Heart left ventricle (tissue), 13 donors: ENCODE measurements at regions not wholly inside any gene's neighbourhood (a gene's known extent, or its start where the extent isn't known, plus 50 kb on each side); places are given as distances from the start of the nearest gene placed in this dataset.

ENCODE experiments used
- CTCF ChIP-seq, 12 donors: fragments of 200-600 bp; sonication (generic) in 4 of 12; IDR thresholded peaks; one replicate each; pipeline versions ENCODE4 v1.5.0 to v1.8.0; 2018 to 2022; ENCODE audit warnings: antibody characterized with exemption in 12 of 12, mild to moderate bottlenecking in 5 of 12
- POLR2A ChIP-seq, 2 donors: fragments of 450-650 bp; IDR thresholded peaks; one replicate each; pipeline ENCODE4 v1.6.1; 2017; ENCODE audit warnings: antibody characterized with exemption in 2 of 2, mild to moderate bottlenecking in 2 of 2, moderate library complexity in 2 of 2
- donor health status: ischemic (EF 13 %, LVEDD 7.1; RV severe dilation, severe dysfunction).
- donor health status: DM: no; HTN: yes; CAD: no.
- donor health status: DM: no; HTN: no; CAD: no.
- donor health status: ischemic (EF 25% LVEDD 6.9; RV normal size, moderate dysfunction).
- donor health status: ischemic (EF 25% LVEDD 5.7; RV mildly dilated, moderate dysfunction).
- donor health status: ischemic (EF 35%, LVEDD 5.7; RV mildly dilated, moderate dysfunction).
- donor health status: nonischemic (EF 11% LVEDD 7.7; RV severe dilation, severe dysfunction).
- donor health status: DM: yes; HTN: yes; CAD: no.
- donor health status: PGD.
- donor health status: ischemic (EF 29% LVEDD 5.4; RV normal size, mild dysfunction).
- donor health status: nonischemic (EF 23%, LVEDD 6.1; RV moderate dilation, normal function).

- TF ChIP-seq POLR2A (IDR thresholded peaks at IDR 0.05), result no peak
- TF ChIP-seq CTCF (IDR thresholded peaks at IDR 0.05), result no peak
These were observed 116.2 kb downstream of the NSUN3 start for GRCh38 chr3:94179059-94179458.
